ENCODE measurements at regions not wholly inside any gene's neighbourhood (a gene's known extent, or its start where the extent isn't known, plus 50 kb on each side); places are given as distances from the start of the nearest gene placed in this dataset.
A peak's percentile ranks its signal among the peaks of the same experiment; 100 is the strongest.
"Not testable (repeated sequence)": the region's sequence is repeated elsewhere in the genome, so short reads cannot be mapped to it uniquely, and the experiment has no call there.

GRCh38 chr2:21730141-21730540, 606.4 kb downstream of the TDRD15 start:
- DNase-seq: no peak

DNA sequence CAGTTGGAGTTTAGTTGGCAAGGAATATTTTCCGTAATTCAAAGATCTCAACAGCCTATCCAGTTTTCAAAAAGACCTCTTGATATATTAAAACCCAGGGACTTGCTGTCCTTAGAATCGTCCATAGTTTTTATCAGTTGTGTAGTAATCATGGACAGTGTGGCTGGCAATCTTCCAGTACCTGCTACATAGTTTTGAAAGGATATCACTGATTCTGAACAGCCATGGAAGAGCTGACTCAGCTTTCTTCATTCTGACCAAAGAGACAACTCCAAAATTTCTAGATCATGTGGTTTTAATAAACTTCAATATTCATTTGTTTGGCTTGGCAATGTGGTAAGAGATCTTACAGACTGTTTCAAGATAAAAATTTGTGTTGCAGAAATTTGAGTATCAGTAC, 616.7 kb downstream of the TDRD15 start:
- no peak for DNase-seq

DNA sequence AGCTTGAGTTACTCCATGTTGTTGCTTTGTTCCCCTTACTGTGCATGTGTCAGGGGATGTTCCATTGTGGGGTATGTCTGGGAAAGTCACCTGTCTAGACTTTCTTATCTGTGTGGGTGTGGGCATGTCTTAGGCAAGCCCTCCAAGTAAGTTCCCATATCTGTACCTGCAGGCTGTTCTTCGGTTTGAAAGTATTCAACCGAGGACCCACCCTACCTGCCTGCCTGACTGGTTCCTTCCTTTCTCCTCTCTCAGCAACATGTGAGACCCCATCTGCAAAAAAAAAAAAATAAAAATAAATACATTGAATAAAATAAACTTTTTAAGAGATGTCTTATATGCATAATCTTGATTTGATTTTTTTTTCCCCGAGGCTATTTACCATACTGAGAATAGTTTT, 622.7 kb downstream of the TDRD15 start:
- no peak for DNase-seq

DNA sequence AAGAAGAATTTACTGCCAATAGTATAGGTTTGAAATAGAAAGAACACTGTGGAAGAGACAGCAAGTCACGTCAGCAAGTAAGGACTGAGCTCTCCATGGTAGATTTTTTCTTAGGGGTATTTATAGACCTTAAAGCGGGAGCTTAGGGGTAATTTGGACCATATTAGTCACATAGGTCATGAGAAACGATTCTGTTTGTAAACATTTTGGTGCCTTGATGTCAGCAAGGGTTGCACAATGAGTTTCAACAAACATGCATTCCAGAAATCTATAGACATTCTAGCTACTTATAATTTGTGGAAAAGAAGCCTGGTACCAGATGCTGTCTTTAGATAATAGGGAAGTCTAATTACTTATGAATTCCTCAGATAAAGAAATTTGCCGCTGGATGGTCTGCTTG, 624.7 kb downstream of the TDRD15 start:
- DNase-seq: no peak

- no peak for DNase-seq
Measured at GRCh38 chr2:21754164-21754788, 630.5 kb downstream of the TDRD15 start.

- no peak for DNase-seq
Measured at GRCh38 chr2:21757805-21758430, 634.1 kb downstream of the TDRD15 start.

DNA sequence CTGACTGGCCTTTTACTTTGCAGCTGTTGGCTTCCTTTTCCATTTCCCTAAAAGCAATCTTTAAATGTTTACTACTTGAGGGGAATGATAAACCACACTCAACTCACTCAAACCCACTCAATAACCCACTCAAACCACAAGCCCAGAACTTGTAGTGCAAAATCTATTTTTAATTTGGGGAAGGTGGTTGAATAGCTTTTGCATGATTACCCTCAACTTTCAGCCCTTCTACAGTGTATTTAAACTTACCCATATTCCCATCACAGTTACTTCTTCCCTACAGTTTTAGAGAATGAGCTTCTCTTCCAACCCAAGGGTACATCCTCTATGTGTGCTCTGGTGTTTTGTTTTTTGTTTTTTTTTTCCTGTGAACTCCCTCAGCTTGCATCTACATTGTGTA, 636.1 kb downstream of the TDRD15 start:
- DNase-seq: peak; percentile 65

DNA sequence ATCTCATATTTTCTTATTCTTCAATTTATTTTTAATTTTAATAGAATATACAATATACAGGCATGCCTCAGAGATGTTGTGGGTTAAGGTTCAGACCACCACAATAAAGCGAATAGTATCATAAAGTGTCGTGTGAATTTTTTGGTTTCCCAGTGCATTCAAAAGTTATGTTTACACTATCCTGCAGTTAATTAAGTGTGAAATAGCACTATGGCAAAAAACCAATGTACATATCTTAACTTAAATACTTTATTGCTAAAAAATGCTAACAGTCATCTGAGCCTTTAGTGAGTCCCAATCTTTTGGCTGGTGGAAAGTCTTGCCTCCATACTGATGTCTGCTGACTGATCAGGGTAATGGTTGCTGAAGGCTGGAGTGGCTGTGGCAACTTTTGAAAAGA, 637.6 kb downstream of the TDRD15 start:
- no peak for DNase-seq

GRCh38 chr2:21763501-21763900, 639.7 kb downstream of the TDRD15 start:
- DNase-seq: no peak

GRCh38 chr2:21770787-21771186, 647.0 kb downstream of the TDRD15 start:
- DNase-seq: no peak

DNA sequence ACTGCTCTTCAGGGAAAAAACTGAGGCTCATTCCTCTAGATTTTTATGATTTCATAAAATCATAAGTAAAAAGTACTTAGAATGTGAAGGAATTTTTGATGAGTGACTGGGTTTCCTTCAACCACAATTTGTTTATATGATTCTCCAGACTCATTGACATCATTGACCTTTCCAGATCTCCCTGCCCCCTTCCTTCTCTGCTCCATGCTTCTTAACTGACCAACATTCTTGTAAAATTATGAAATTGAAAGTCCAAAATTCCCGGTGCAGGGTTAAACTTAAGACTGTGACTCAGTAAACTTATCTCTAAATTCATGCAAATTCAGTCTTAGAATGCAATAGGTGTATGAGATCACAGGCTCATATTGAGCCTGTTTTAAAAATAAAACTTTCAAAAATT, 648.9 kb downstream of the TDRD15 start:
- no peak for DNase-seq

DNA sequence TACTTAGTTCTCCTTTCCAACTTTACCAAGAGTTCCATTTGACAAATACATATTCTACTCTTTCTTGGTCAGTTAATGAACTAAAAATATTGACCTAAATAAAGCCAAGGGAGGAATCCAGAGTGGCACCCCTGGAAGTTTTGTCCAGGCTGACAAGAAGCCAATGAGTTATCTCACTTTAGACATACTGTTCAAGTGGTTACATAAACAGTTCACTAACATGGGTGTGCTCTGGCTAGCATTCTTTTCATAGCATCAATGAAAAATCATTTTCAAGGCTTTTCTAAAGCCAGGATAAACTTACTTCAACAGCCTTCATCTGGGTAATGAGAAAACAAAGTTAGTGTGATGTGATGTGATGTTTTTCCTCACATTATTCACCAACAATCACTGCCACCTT, 649.4 kb downstream of the TDRD15 start:
- DNase-seq: no peak

DNA sequence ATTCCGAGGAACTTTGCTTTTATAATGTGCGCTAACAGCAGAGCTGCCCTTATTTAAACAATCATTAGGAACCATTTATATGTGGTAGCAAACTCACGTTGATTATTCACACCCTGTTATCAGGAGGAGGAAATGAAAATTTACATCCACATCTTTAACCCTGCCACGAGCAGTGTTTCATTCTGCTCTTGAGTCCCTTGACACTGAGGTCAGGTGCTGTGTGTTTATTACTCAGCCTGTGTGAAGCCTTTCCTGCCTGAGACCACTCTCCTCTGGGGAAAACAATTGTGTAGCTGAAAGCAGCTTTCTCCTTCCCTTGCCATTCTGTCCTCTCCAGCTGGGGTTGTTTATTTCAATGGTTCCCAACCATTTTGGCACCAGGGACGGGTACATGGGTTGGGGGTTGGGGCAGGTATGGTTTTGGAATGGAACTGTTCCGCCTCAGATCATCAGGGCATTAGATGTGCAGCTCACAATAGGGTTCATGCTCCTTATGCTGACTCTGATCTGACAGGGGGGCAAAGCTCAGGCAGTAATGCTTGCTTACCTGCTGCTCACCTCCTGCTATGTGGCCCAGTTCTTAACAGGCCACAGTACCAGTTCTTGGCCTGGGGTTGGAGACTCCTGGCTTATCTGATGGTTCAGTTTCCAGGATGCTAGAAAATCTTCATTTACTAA, 651.1 kb downstream of the TDRD15 start:
- no peak for DNase-seq

- DNase-seq: no peak
Measured at GRCh38 chr2:21779786-21780185, 656.0 kb downstream of the TDRD15 start.

DNA sequence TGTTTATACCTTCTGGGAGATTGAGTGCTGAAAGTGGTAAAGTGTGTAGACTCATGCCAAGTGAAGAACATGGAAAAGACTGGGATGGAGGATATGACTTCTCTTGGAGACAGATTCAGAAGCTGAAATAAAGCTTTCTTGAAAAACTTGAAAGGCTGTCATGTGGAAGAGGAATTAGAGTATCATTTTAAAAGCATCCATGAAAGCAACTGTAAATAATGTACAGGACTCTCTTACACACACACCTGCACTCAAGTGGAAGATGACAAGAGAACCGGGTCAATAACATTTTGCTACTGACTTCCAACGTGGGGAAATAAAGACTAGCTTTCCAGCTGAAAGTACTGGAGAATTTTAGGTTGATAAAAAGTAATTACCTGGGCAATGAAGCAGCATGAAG, 658.2 kb downstream of the TDRD15 start:
- DNase-seq: no peak

- no peak for DNase-seq
Measured at GRCh38 chr2:21782866-21783265, 659.1 kb downstream of the TDRD15 start.

DNA sequence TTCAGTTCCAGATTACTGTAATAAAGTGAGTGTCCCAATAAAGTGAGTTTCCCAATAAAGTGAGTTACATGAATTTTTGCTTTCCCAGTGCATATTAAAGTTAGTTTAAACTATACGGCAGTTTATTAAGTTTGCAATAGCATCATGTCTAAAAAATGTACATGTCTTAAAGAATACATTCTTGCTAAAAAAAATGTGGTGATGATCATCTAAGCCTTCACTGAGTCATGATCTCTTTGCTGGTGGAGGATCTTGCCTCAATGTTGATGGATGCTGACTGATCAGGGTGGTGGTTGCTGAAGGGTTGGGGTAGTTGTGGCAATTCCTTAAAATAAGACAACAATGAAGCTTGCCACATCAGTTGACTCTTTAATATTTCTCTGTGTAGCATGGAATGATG, 664.2 kb downstream of the TDRD15 start:
- no peak for DNase-seq

DNA sequence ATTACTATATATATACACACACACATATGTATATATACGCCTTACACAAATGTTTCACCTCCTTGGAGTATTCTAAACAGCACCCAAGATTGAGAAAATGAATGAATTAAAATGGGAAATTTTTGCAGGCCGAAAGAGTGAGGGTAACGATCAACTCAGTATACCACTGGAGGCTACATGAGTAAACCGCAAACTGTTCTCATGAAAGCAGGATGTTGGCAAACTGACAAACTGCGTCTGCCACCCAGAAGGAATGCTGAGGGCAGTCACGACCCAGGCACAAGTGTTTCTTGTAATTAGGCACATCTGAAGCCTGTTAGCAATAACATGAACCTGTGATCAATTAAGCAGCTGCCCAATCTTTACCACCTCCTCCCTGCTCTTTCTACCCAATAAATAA, 666.5 kb downstream of the TDRD15 start:
- not testable (repeated sequence) for DNase-seq

- DNase-seq: no peak
Measured at GRCh38 chr2:21792571-21792970, 668.8 kb downstream of the TDRD15 start.

DNA sequence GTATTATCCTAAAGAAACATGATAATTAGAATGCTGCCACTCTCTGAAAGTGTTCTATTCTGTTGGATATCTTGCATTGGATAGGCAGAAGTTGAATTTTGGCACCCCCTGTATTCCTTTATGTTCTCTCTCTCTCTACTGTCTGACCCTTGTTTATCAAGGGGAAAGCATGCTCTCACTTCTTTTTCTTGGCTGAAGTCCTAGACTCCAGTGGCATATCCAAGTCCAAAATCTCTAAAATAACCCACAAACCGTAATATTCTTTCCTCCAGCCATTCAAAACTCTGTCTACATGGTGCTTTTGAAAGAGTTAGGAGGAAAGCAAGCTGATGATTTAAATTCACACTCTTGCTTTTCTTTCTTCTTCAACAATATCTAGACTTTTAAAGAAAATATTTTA, 669.7 kb downstream of the TDRD15 start:
- no peak for DNase-seq

DNA sequence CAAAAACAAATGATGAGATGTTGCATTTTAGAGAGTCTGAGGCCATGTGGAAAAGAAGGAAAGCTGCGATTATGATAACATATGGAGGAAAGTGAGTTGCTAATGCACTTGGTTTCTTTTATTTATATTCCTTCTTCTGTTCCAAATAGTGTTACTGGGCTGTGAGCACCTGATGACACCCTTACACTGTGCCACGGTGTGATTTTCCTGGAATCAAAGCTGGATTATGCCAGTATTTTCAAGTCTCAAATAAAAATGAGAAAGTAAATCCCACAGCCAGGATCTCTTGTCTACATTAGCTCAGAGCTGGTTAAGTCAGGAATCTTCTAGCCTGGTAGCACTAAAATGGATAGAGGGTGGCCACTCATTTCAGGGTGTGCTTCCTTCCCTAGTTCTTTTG, 670.8 kb downstream of the TDRD15 start:
- no peak for DNase-seq

- DNase-seq: no peak
Measured at GRCh38 chr2:21800356-21800755, 676.6 kb downstream of the TDRD15 start.

DNA sequence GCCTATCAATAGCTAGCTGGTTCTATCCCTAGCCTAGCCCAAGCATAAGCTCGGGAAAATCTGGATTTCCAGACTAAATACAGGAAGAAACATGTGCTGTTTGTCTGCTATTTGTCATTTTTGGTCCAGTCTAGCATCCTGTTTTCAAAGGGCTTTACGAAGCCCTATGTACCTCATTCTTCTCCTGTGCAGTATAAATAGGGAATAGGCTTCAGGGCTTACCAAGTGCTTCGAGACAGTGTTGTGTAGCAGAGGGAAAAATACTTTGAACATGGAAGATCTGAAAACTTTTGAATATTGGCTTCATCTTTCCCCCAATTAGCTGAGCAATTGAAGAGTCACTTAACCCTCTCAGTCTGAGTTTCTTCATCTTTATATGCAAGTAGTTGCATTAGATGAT, 679.8 kb downstream of the TDRD15 start:
- DNase-seq: no peak

GRCh38 chr2:21804151-21804550, 680.4 kb downstream of the TDRD15 start:
- DNase-seq: peak; percentile 39

DNA sequence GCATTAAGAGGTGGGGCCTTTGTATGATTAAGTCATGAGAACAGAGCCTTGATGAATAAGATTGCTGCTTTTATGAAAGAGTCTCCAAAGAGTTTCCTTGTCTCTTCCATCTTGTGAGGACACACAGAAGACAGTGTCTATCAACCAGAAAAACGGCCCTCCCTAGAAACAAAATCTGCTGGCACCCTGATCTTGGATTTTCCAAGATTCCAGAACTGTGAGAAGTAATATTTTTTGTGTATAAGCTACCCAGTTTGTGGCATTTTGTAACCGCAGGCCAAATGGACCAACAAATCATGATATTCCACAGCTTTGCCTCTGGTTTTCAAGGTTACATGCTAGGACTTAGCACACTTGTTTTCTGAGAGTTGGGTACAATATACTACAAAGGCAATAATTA, 687.8 kb downstream of the TDRD15 start:
- no peak for DNase-seq
